Ishikawa (cell line): ENCODE measurements at regions not wholly inside any gene's neighbourhood (a gene's known extent, or its start where the extent isn't known, plus 50 kb on each side); places are given as distances from the start of the nearest gene placed in this dataset.

ENCODE experiments used
- CEBPB ChIP-seq: IDR thresholded peaks from 2 replicates; pipeline ENCODE4 v1.6.1; 2012
- CREB1 ChIP-seq: IDR thresholded peaks from 2 replicates; pipeline ENCODE4 v1.6.1; 2012; ENCODE audit warnings: low read depth
- EGR1 ChIP-seq: IDR thresholded peaks from 2 replicates; pipeline ENCODE4 v1.6.1; 2012
- EP300 ChIP-seq: IDR thresholded peaks from 2 replicates; pipeline ENCODE4 v1.6.1; 2012; ENCODE audit warnings: borderline replicate concordance
- FOXM1 ChIP-seq: IDR thresholded peaks from 2 replicates; pipeline ENCODE4 v1.6.1; 2012; ENCODE audit warnings: low read depth, borderline replicate concordance
- NFIC ChIP-seq: IDR thresholded peaks from 2 replicates; pipeline ENCODE4 v1.6.1; 2012
- RAD21 ChIP-seq: IDR thresholded peaks from 2 replicates; pipeline ENCODE4 v1.6.1; 2012; ENCODE audit warnings: low read depth
- TAF1 ChIP-seq: IDR thresholded peaks from 2 replicates; pipeline ENCODE4 v1.6.1; 2012; ENCODE audit warnings: low read depth, mild to moderate bottlenecking
- TCF12 ChIP-seq: IDR thresholded peaks from 2 replicates; pipeline ENCODE4 v1.6.1; 2012; ENCODE audit warnings: low read depth
- TEAD4 ChIP-seq: IDR thresholded peaks from 2 replicates; pipeline ENCODE4 v1.6.1; 2012
- YY1 ChIP-seq: IDR thresholded peaks from 2 replicates; pipeline ENCODE4 v1.6.1; 2012; ENCODE audit warnings: low read depth
- ZBTB7A ChIP-seq: IDR thresholded peaks from 2 replicates; pipeline ENCODE4 v1.6.1; 2012; ENCODE audit warnings: low read depth
- TF ChIP-seq, protein P1 (sequence below): IDR thresholded peaks from 2 replicates; pipeline ENCODE4 v1.6.1; 2012; ENCODE audit warnings: low read depth, mild to moderate bottlenecking
- TF ChIP-seq, protein P2 (sequence below): IDR thresholded peaks from 2 replicates; pipeline ENCODE4 v1.6.1; 2012
- TF ChIP-seq, protein P3 (sequence below): IDR thresholded peaks from 2 replicates; pipeline ENCODE4 v1.6.1; 2012

DNA sequence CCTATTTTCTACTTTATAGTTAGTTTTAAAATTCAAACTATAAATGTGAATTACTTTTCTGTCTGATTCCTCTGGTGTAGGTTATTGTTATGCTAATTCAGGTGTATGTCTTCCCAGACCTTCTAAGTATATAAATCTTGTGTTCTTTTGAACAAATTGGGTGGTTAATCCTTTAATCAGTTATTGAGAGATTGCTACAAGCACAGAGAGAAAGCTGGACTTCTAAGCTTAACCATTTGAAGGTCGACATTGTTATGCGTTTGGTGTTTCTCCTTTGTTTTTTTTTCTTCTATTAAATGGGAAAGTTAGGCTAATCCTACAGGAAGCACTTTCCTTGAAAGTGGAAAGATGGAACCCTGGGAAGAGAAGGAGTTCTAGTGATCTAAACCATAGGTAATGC is 592.6 kb downstream of the SLC4A3 start:
- no peak for TF ChIP-seq RAD21
- no peak for TF ChIP-seq CREB1
- TF ChIP-seq FOXM1, result no peak
- TF ChIP-seq EP300, result no peak
- TF ChIP-seq EGR1, result no peak
- TF ChIP-seq, protein P1, sequence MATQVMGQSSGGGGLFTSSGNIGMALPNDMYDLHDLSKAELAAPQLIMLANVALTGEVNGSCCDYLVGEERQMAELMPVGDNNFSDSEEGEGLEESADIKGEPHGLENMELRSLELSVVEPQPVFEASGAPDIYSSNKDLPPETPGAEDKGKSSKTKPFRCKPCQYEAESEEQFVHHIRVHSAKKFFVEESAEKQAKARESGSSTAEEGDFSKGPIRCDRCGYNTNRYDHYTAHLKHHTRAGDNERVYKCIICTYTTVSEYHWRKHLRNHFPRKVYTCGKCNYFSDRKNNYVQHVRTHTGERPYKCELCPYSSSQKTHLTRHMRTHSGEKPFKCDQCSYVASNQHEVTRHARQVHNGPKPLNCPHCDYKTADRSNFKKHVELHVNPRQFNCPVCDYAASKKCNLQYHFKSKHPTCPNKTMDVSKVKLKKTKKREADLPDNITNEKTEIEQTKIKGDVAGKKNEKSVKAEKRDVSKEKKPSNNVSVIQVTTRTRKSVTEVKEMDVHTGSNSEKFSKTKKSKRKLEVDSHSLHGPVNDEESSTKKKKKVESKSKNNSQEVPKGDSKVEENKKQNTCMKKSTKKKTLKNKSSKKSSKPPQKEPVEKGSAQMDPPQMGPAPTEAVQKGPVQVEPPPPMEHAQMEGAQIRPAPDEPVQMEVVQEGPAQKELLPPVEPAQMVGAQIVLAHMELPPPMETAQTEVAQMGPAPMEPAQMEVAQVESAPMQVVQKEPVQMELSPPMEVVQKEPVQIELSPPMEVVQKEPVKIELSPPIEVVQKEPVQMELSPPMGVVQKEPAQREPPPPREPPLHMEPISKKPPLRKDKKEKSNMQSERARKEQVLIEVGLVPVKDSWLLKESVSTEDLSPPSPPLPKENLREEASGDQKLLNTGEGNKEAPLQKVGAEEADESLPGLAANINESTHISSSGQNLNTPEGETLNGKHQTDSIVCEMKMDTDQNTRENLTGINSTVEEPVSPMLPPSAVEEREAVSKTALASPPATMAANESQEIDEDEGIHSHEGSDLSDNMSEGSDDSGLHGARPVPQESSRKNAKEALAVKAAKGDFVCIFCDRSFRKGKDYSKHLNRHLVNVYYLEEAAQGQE, result no peak
- TF ChIP-seq, protein P2, sequence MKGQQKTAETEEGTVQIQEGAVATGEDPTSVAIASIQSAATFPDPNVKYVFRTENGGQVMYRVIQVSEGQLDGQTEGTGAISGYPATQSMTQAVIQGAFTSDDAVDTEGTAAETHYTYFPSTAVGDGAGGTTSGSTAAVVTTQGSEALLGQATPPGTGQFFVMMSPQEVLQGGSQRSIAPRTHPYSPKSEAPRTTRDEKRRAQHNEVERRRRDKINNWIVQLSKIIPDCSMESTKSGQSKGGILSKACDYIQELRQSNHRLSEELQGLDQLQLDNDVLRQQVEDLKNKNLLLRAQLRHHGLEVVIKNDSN, result no peak
- no peak for TF ChIP-seq NFIC
- TF ChIP-seq, protein P3, sequence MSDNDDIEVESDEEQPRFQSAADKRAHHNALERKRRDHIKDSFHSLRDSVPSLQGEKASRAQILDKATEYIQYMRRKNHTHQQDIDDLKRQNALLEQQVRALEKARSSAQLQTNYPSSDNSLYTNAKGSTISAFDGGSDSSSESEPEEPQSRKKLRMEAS, result no peak
- TF ChIP-seq TEAD4, result no peak
- no peak for TF ChIP-seq ZBTB7A
- TF ChIP-seq CEBPB, result no peak
- TF ChIP-seq TAF1, result no peak
- TF ChIP-seq YY1, result no peak
- no peak for TF ChIP-seq TCF12

DNA sequence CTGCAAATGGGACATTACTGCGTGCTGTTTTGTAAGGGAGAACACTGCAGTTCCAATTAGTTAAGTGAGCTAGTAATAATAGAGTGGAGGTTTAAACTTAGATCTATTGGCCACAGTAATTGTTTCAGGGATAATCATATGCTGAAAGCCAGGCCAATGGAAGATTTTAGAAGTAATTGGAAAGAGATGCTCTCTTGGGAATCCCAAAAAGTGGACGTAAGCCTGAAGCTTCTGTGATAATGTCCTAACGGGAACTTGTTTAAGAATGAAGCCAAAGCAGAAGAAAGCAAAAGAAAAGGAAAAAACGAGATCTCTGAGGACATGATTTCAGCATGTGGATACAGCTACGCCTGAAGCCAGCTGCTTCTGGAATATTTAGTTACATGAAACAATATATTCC is 594.6 kb downstream of the SLC4A3 start:
- no peak for TF ChIP-seq CREB1

DNA sequence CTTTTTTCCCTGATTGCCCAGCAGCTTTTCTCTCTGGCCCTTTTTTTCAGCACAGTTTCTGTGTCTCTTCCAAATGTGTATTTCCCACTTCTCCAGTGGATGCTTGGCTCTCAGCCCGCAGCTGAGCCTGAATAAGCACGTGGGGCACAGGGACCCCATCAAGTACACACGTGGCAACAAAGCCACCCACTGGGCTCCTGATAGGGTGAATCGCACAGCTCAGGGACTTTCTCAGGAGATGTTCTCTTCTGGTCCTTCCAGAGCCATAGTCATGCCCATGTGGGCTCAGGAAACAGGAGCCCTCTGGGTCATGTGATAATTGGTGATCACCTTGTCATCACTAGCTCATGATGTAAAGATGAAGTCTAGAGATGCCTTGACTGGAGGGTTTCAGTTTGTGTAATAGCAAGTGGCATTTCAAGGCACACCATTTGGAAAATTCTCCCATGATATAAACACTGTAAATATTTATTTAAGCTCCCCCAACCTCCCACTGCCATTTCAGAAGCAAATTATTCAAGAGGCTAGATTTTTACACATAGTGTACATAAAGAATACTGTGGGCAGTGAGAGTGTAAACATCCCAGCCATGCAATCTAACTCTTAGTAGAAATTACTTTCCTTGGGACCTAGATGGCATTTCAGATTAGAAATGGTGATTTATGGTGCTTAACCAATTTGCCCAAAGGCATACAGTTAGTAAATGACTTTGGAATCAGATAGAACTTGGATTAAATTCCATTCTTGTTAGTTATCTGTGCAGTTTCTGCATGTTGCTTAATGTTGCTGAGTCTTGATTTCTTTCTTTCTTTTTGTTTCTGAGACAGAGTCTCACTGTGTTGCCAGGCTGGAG is 597.5 kb downstream of the SLC4A3 start:
- TF ChIP-seq, protein P3, result no peak
- TF ChIP-seq, protein P2, result no peak
- TF ChIP-seq TAF1, result no peak
- no peak for TF ChIP-seq TCF12
- TF ChIP-seq RAD21, result no peak
- no peak for TF ChIP-seq YY1
- no peak for TF ChIP-seq CREB1
- no peak for TF ChIP-seq NFIC
- no peak for TF ChIP-seq EP300
- TF ChIP-seq ZBTB7A, result no peak
- TF ChIP-seq CEBPB, result no peak
- TF ChIP-seq FOXM1, result no peak
- TF ChIP-seq, protein P1, result no peak
- TF ChIP-seq TEAD4, result no peak
- TF ChIP-seq EGR1, result no peak

DNA sequence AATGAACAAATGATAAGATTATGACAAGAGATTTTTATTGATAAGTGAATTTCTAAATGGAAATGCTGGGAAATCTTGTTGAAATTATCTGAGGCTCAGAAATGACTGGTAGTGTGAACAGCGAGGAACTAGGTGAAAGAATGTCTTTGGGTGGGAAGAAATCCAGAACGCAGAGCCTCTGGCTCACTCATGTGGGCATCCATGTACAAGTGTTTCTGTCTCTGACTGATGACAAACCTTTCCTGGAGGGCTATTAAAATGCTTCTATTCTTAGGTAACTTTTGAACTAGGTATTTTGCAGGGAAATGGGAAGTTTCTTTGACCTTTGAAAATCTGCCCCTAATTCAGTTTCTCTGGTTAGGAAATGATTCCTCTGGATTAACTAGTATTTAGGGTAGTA is 598.6 kb downstream of the SLC4A3 start:
- no peak for TF ChIP-seq TCF12
- no peak for TF ChIP-seq RAD21
- no peak for TF ChIP-seq YY1
- TF ChIP-seq CREB1, result no peak
- no peak for TF ChIP-seq EGR1
- no peak for TF ChIP-seq EP300

DNA sequence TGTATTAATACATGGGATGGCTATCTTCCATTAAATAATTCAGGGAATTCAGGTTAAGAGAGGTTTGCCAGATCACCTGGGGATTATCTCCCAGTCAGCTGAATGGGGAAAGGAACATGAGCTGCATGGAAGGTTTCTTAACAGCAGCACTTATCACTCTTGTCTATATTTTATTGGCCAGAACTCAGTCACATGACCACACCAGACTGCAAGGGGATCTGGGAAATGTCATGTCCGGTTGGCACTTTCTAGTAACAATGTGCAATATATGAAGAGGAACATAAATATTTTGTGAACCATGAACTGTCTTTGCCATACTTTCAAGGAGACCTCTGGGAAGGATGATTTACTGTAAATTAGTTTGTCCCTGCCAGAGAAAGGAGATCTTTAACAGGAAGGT is 599.1 kb downstream of the SLC4A3 start:
- TF ChIP-seq YY1 (no peak), RAD21 (no peak), TAF1 (no peak), CEBPB (no peak)
- TF ChIP-seq, protein P1, result no peak
